GM19351 (cell line): ENCODE measurements at regions not wholly inside any gene's neighbourhood (a gene's known extent, or its start where the extent isn't known, plus 50 kb on each side); places are given as distances from the start of the nearest gene placed in this dataset.

Source experiments
- ATAC-seq: cut with Tn5 transposase; IDR thresholded peaks from one replicate; pipeline ENCODE4 v1.9.1; 2021; ENCODE audit warnings: mild to moderate bottlenecking, moderate library complexity; ENCODE audit not compliant: unreplicated experiment

DNA sequence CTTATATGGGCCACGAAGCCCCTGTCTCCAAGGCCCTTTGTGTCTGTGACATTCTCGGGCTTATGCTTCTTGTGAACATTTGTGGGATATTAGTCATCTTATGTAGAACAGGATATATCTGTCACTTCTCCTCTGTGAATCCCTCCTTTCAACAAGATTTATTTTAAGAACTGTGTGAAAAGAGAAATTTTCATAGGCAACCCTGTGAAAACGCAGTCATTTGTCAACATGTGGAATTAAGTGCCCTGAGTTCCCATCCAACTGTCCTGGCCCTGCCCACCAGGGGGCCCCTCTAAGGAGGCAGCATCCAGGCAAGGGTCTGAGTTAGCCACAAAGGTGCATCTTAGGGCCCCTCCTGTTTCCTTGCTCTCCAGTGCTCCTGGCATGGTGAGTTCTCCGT is 76.8 kb upstream of the CHRNA7 start:
- no peak for ATAC-seq

GRCh38 chr15:31954374-31955172 is 75.7 kb upstream of the CHRNA7 start:
- ATAC-seq, result no peak

DNA sequence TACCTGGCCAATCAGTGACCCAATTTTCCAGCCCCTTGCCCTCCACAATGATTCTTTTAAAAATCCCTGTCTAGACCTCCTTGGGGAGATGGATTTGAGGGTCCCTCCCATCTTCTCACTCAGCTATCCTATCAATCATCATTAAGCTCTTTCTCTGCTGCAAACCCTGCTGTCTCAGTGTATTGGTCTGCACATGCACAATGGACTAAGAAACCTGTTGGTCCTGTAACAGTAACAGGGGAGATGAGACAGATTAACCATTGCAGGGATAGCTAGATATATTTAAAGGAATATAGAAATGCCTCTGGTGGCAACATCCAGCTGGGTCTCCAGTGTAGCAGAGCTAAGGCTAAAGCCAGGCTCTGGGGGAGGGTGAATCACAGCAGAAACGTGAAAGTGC is 74.6 kb upstream of the CHRNA7 start:
- no peak for ATAC-seq

DNA sequence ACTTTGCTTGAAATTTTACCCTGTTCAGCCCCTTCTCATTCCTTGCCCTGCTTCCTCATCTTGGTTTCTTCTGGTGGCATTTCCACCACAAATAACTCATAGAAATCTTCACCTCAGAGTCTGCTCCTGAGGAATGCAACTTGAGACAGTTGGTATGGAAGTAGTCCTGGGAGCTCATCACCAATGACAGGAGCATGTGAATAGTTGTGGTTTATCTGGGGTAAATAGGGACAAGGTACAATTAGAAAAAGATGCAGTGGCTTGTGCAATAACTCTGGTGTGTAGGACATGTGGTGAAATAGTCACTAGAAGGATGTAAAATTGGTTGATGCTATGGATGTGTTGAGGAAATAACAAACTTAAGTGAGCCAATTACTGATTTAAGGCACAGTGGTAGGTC is 72.7 kb upstream of the CHRNA7 start:
- no peak for ATAC-seq

DNA sequence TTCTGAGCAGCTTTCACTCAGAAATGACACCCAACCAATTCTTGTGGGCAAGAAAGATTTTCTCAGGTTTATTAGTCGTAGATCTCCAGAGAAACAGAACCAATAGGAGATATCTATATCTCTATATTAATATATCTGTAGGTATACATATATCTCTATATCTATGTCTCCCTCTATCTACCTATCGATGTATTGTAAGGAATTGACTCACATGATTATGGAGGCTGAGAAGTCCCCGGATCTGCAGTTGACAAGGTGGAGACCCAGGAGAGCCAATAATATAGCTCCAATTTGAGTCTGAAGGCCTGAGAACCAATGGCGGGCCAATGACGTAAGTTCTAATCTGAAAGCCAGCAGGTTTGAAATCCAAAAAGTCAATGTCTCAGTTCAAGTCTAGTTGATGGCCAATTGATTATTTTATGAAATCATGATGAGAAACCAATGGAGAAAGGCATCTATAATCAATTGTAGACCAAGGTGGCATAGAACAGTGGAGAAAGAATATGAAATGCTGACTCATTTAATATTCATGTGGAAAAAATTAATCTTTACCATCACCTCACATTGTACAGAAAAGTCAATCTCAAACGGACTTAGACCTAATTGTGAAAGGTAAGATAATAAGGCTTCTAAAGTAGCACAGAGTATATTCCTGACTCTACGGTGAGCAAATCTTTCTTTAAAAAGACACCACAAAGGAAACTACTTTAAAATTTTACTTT is 65.6 kb upstream of the CHRNA7 start:
- ATAC-seq, result no peak

- ATAC-seq, result no peak
Observed at GRCh38 chr15:31970007-31970406, 60.3 kb upstream of the CHRNA7 start.

- no peak for ATAC-seq
Observed at GRCh38 chr15:31973197-31973596, 57.1 kb upstream of the CHRNA7 start.

GRCh38 chr15:31974154-31974794 is 56.0 kb upstream of the CHRNA7 start:
- no peak for ATAC-seq

DNA sequence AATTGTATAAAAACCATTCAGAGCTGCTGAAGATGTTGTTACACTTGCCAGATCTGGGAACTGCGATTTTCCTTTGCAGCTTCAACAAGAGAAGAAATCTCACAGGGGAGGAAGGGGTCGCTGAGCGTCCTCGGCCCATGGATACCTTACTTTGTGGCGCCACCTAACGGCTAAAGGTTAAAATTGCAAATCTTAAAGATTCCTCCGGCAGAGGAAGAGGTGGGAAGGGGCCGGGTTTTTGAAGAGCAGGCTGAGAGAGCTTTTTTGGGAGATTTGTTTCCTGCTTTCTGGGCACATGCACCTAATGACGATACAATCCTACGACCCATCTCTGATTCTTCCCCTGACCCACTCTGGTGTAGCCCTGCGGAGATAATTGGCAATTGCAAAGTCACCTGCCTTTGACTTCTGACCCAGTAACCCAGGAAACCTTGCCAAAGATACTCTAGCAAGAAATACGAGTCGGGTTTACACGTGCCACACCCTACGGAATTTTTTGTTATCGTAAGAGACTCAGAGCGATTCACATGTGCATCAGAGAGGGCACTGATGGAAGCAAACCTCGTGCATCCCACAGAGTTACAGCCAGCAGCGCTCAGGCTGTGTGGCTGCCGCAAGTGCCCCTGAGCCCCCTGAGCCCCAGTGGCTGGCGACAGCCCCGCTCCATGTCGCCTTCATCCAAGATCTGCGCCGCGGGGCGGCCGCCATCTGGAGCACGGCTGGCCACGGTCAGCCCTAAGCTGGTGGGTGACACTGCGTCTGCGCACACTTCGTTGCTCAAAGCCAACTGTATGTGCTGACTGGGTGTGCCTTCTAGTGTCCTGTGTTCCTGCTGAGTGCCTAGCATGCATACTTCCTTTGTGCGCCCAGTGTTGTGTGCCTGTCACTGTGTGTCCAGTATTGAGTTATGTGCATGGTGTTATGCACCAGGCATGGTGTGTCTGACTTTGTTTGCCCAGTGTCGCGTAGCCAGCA is 55.2 kb upstream of the CHRNA7 start:
- no peak for ATAC-seq

DNA sequence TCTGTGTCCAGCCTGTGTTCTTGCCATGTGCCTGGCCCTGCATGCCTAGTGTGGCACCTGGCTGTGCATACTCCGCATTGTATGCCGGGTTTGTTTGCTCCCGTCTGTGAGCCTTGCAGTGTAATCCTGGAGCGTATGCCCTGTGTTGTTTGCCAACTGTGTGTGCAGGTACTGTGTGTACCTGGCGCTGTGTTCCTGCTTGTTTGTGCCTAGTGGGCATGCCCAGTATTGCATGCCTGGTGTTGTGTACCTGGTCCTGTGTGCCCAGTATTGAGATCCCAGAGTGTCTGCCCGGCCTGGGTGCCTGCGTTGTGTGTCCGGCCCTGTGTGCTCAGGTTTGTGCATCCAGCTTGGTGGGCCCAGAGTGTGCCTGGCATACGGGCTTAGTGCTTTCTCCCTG is 54.5 kb upstream of the CHRNA7 start:
- no peak for ATAC-seq

DNA sequence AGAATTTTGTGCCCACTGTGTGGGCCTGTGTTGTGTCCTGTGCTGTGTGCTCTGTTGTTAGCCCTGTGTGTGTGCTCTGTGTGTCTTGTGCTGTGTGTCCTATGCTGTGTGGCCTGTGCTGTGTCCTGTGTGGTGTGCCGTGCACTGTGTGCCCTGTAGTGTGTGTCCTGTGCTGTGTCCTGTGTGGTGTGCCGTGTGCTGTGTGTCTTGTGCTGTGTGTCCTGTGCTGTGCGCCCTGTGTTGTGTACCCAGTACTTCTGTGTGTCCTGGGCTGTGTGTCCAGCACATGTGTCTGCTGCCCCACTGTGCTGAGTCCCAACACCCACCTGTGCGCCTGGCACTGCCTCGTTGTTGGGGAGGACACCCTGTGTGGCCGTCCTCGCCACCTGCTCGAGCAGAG is 53.2 kb upstream of the CHRNA7 start:
- ATAC-seq, result no peak

DNA sequence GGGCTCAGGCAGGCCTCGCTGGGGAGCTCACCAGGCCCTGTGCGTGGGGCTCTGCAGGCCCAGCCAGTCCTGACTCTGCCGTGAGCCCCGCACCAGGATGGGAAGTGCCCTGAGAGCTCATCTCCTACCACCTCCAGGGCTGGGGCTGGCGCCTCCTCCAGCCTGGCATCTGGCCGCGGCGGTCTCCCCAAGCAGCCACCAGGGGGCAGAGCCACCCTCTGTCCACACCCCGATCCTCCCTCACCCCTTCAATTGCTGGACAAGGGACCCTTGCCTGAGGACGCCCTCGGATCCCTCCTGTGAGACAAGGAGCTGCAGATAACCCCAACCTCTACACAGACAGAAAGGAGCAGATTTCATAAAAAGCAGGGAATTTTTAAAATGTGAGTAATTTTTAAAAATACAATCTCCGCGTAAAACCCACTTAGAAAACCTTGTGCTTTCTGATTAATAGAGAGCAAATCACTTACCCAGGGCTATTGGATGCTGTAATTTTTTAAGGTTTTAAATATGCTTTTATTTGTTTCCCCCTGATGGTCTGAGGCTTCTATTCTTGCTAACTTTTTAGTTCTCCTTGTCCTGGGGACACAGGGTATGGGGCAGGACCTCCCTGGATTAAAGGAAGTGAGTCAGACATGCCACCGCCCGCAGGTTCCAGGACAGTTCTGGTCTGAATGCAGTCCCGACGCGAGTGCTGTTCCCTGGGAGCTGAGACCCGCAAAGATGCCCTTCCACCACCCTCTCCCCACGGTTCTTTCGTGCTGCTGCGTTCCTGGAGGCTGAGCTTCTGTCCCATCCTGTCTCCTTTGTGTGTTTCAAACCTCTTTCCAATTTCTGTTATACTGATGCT is 52.3 kb upstream of the CHRNA7 start:
- peak; percentile 71 for ATAC-seq
